Heart left ventricle (tissue), 13 donors: ENCODE measurements at regions not wholly inside any gene's neighbourhood (a gene's known extent, or its start where the extent isn't known, plus 50 kb on each side); places are given as distances from the start of the nearest gene placed in this dataset.

Experiments used
- CTCF ChIP-seq, 12 donors: fragments of 200-600 bp; sonication (generic) in 4 of 12; IDR thresholded peaks; one replicate each; pipeline versions ENCODE4 v1.5.0 to v1.8.0; 2018 to 2022; ENCODE audit warnings: antibody characterized with exemption in 12 of 12, mild to moderate bottlenecking in 5 of 12
- POLR2A ChIP-seq, 2 donors: fragments of 450-650 bp; IDR thresholded peaks; one replicate each; pipeline ENCODE4 v1.6.1; 2017; ENCODE audit warnings: antibody characterized with exemption in 2 of 2, mild to moderate bottlenecking in 2 of 2, moderate library complexity in 2 of 2
- donor health status: ischemic (EF 13 %, LVEDD 7.1; RV severe dilation, severe dysfunction).
- donor health status: DM: no; HTN: yes; CAD: no.
- donor health status: DM: no; HTN: no; CAD: no.
- donor health status: ischemic (EF 25% LVEDD 6.9; RV normal size, moderate dysfunction).
- donor health status: ischemic (EF 25% LVEDD 5.7; RV mildly dilated, moderate dysfunction).
- donor health status: ischemic (EF 35%, LVEDD 5.7; RV mildly dilated, moderate dysfunction).
- donor health status: nonischemic (EF 11% LVEDD 7.7; RV severe dilation, severe dysfunction).
- donor health status: DM: yes; HTN: yes; CAD: no.
- donor health status: PGD.
- donor health status: ischemic (EF 29% LVEDD 5.4; RV normal size, mild dysfunction).
- donor health status: nonischemic (EF 23%, LVEDD 6.1; RV moderate dilation, normal function).

GRCh38 chr1:191414981-191415640 lies 743.2 kb upstream of the RGS18 start:
- TF ChIP-seq CTCF (IDR thresholded peaks at IDR 0.05), result no peak
- no peak for TF ChIP-seq POLR2A (IDR thresholded peaks at IDR 0.05)
